ENCODE measurements at regions not wholly inside any gene's neighbourhood (a gene's known extent, or its start where the extent isn't known, plus 50 kb on each side); places are given as distances from the start of the nearest gene placed in this dataset.

GRCh38 chr22:47287516-47287915 lies 525.1 kb downstream of the TBC1D22A start:
- Histone ChIP-seq H3K9me3 (no peaks in the 10 kb centered on the region), H3K4me1 (no peaks in the 10 kb centered on the region), H3K27ac (no peak overlapping the region), H3K4me3 (no peak overlapping the region), H3K27me3 (no peaks in the 10 kb centered on the region), H3K36me3 (no peaks in the 10 kb centered on the region)
- TF ChIP-seq POLR2A (IDR thresholded peaks at IDR 0.05) = no peak
- TF ChIP-seq EP300 (IDR thresholded peaks at IDR 0.05) = no peak
- TF ChIP-seq CTCF (IDR thresholded peaks at IDR 0.05) = no peak
- no peak for DNase-seq (ENCODE audit: low spot score in 2 of 2)
- 86 to 89% methylated on average over 5 of the region's 5 CpGs for WGBS, 2 donors

GRCh38 chr22:47286590-47286989 lies 524.1 kb downstream of the TBC1D22A start:
- no peak overlapping the region for H3K27ac ChIP-seq
- H3K4me1 ChIP-seq = no peaks in the 10 kb centered on the region
- no peak for DNase-seq (ENCODE audit: low spot score in 2 of 2)
- no peaks in the 10 kb centered on the region for H3K9me3 ChIP-seq
- no peak for TF ChIP-seq CTCF (IDR thresholded peaks at IDR 0.05)
- no peak for TF ChIP-seq POLR2A (IDR thresholded peaks at IDR 0.05)
- no peak for TF ChIP-seq EP300 (IDR thresholded peaks at IDR 0.05)
- H3K27me3 ChIP-seq = no peaks in the 10 kb centered on the region
- H3K4me3 ChIP-seq = no peak overlapping the region
- no peaks in the 10 kb centered on the region for H3K36me3 ChIP-seq
- 79 to 93% methylated on average over 5 to 7 of the region's 7 CpGs for WGBS, 2 donors

GRCh38 chr22:47285981-47286380 lies 523.5 kb downstream of the TBC1D22A start:
- no peaks in the 10 kb centered on the region for H3K27me3 ChIP-seq
- no peak for DNase-seq (ENCODE audit: low spot score in 2 of 2)
- H3K36me3 ChIP-seq = no peaks in the 10 kb centered on the region
- 86 to 89% methylated on average over 10 of the region's 10 CpGs for WGBS, 2 donors
- H3K4me1 ChIP-seq = no peaks in the 10 kb centered on the region
- no peak overlapping the region for H3K27ac ChIP-seq
- TF ChIP-seq POLR2A (IDR thresholded peaks at IDR 0.05) (no peak), CTCF (IDR thresholded peaks at IDR 0.05) (no peak), EP300 (IDR thresholded peaks at IDR 0.05) (no peak)
- no peaks in the 10 kb centered on the region for H3K9me3 ChIP-seq
- H3K4me3 ChIP-seq = no peak overlapping the region

- Histone ChIP-seq H3K36me3 (no peaks in the 10 kb centered on the region), H3K4me3 (no peak overlapping the region), H3K27me3 (no peaks in the 10 kb centered on the region), H3K27ac (no peak overlapping the region), H3K9me3 (no peaks in the 10 kb centered on the region), H3K4me1 (no peaks in the 10 kb centered on the region)
- TF ChIP-seq EP300 (IDR thresholded peaks at IDR 0.05) (no peak), CTCF (IDR thresholded peaks at IDR 0.05) (no peak), POLR2A (IDR thresholded peaks at IDR 0.05) (no peak)
- WGBS, 2 donors = 67 to 71% methylated on average over 8 of the region's 8 CpGs
- DNase-seq (ENCODE audit: low spot score in 2 of 2) = no peak
Observed at GRCh38 chr22:47284822-47285221, 522.4 kb downstream of the TBC1D22A start.

- H3K27me3 ChIP-seq = no peaks in the 10 kb centered on the region
- H3K36me3 ChIP-seq = no peaks in the 10 kb centered on the region
- 88 to 91% methylated on average over 7 of the region's 8 CpGs for WGBS, 2 donors
- no peak overlapping the region for H3K27ac ChIP-seq
- no peaks in the 10 kb centered on the region for H3K4me1 ChIP-seq
- no peaks in the 10 kb centered on the region for H3K9me3 ChIP-seq
- no peak for DNase-seq (ENCODE audit: low spot score in 2 of 2)
- TF ChIP-seq EP300 (IDR thresholded peaks at IDR 0.05) = no peak
- no peak for TF ChIP-seq CTCF (IDR thresholded peaks at IDR 0.05)
- TF ChIP-seq POLR2A (IDR thresholded peaks at IDR 0.05) = no peak
- no peak overlapping the region for H3K4me3 ChIP-seq
Observed at GRCh38 chr22:47284360-47284759, 521.9 kb downstream of the TBC1D22A start.

Measured in tibial nerve (tissue), 4 donors.